Activated naive CD4-positive, alpha-beta T cell treated with anti-CD3 and anti-CD28 coated beads, Interleukin-2, amount 10 ng/mL, durations not matched to agents 7 days and 5 days (primary cell): ENCODE measurements at regions not wholly inside any gene's neighbourhood (a gene's known extent, or its start where the extent isn't known, plus 50 kb on each side); places are given as distances from the start of the nearest gene placed in this dataset.

ENCODE experiments used
- CTCF ChIA-PET: fragments of 350-600 bp; sonication (Branson Sonifier 250); formaldehyde crosslinking; loops from one replicate; lab custom pipeline; 2021; ENCODE audit warnings: antibody characterized with exemption; lab: Charles Lee
- DNase-seq: peaks from one replicate; pipeline ENCODE4 v3.0.0-alpha.2; 2020
- H3K27ac Mint-ChIP-seq: one replicate; pipeline ENCODE4 v1.8.0; 2021; ENCODE audit warnings: mild to moderate bottlenecking, moderate library complexity, mixed read lengths
- H3K27me3 Mint-ChIP-seq: one replicate; pipeline ENCODE4 v1.8.0; 2021; ENCODE audit warnings: mild to moderate bottlenecking, mixed read lengths
- H3K36me3 Mint-ChIP-seq: one replicate; pipeline ENCODE4 v1.8.0; 2021; ENCODE audit warnings: mixed read lengths
- H3K4me1 Mint-ChIP-seq: one replicate; pipeline ENCODE4 v1.8.0; 2021; ENCODE audit warnings: mixed read lengths
- H3K4me3 Mint-ChIP-seq: one replicate; pipeline ENCODE4 v1.8.0; 2021; ENCODE audit warnings: mild to moderate bottlenecking, moderate library complexity, mixed read lengths
- H3K9me3 Mint-ChIP-seq: one replicate; pipeline ENCODE4 v1.8.0; 2021; ENCODE audit warnings: mixed read lengths

GRCh38 chr18:78584459-78585022, 395.1 kb upstream of the SALL3 start:
- Mint-ChIP-seq H3K4me1 (no peaks in the 10 kb centered on the region), H3K27me3 (no peaks in the 10 kb centered on the region), H3K4me3 (no peak overlapping the region), H3K36me3 (no peaks in the 10 kb centered on the region), H3K27ac (no peak overlapping the region), H3K9me3 (peaks cover 9% of the 10 kb centered on the region)
- no peak for DNase-seq
- CTCF ChIA-PET: no interaction called here

GRCh38 chr18:78586586-78586985, 393.0 kb upstream of the SALL3 start:
- H3K4me1 Mint-ChIP-seq: no peaks in the 10 kb centered on the region
- CTCF ChIA-PET: no interaction called here
- H3K27me3 Mint-ChIP-seq: no peaks in the 10 kb centered on the region
- no peak for DNase-seq
- H3K9me3 Mint-ChIP-seq: peaks cover 9% of the 10 kb centered on the region
- no peaks in the 10 kb centered on the region for H3K36me3 Mint-ChIP-seq
- H3K27ac Mint-ChIP-seq: no peak overlapping the region
- H3K4me3 Mint-ChIP-seq: no peak overlapping the region

- CTCF ChIA-PET: no interaction called here
Observed at GRCh38 chr18:78587096-78587495, 392.5 kb upstream of the SALL3 start.

GRCh38 chr18:78587626-78588600, 391.7 kb upstream of the SALL3 start:
- H3K4me3 Mint-ChIP-seq: no peak overlapping the region
- DNase-seq: no peak
- no peak overlapping the region for H3K27ac Mint-ChIP-seq
- H3K9me3 Mint-ChIP-seq: peaks cover 6% of the 10 kb centered on the region
- CTCF ChIA-PET: no interaction called here
- no peaks in the 10 kb centered on the region for H3K36me3 Mint-ChIP-seq
- H3K27me3 Mint-ChIP-seq: no peaks in the 10 kb centered on the region
- no peaks in the 10 kb centered on the region for H3K4me1 Mint-ChIP-seq

More at GRCh38 chr18:78587096-78587495, 392.5 kb upstream of the SALL3 start:
- Mint-ChIP-seq H3K27me3 (no peaks in the 10 kb centered on the region), H3K9me3 (peaks cover 6% of the 10 kb centered on the region), H3K36me3 (no peaks in the 10 kb centered on the region), H3K4me3 (no peak overlapping the region), H3K27ac (no peak overlapping the region), H3K4me1 (no peaks in the 10 kb centered on the region)
- no peak for DNase-seq

- H3K4me1 Mint-ChIP-seq: no peaks in the 10 kb centered on the region
- CTCF ChIA-PET: no interaction called here
Observed at GRCh38 chr18:78589916-78590437, 389.6 kb upstream of the SALL3 start.

GRCh38 chr18:78595453-78595852, 384.2 kb upstream of the SALL3 start:
- no peak overlapping the region for H3K27ac Mint-ChIP-seq
- DNase-seq: no peak
- peaks cover 6% of the 10 kb centered on the region for H3K9me3 Mint-ChIP-seq
- CTCF ChIA-PET: no interaction called here
- H3K4me3 Mint-ChIP-seq: no peak overlapping the region
- H3K36me3 Mint-ChIP-seq: no peaks in the 10 kb centered on the region
- H3K4me1 Mint-ChIP-seq: no peaks in the 10 kb centered on the region
- no peaks in the 10 kb centered on the region for H3K27me3 Mint-ChIP-seq

More at GRCh38 chr18:78589916-78590437, 389.6 kb upstream of the SALL3 start:
- no peak overlapping the region for H3K4me3 Mint-ChIP-seq
- H3K36me3 Mint-ChIP-seq: no peaks in the 10 kb centered on the region
- peaks cover 6% of the 10 kb centered on the region for H3K9me3 Mint-ChIP-seq
- H3K27ac Mint-ChIP-seq: no peak overlapping the region
- no peaks in the 10 kb centered on the region for H3K27me3 Mint-ChIP-seq
- no peak for DNase-seq

- CTCF ChIA-PET: no interaction called here
- H3K4me3 Mint-ChIP-seq: no peak overlapping the region
- DNase-seq: no peak
- H3K9me3 Mint-ChIP-seq: peaks cover 6% of the 10 kb centered on the region
- H3K4me1 Mint-ChIP-seq: no peaks in the 10 kb centered on the region
- H3K36me3 Mint-ChIP-seq: no peaks in the 10 kb centered on the region
- no peaks in the 10 kb centered on the region for H3K27me3 Mint-ChIP-seq
- no peak overlapping the region for H3K27ac Mint-ChIP-seq
Observed at GRCh38 chr18:78595924-78596573, 383.6 kb upstream of the SALL3 start.

GRCh38 chr18:78596794-78597345, 382.7 kb upstream of the SALL3 start:
- no peaks in the 10 kb centered on the region for H3K27me3 Mint-ChIP-seq
- H3K27ac Mint-ChIP-seq: no peak overlapping the region
- no peaks in the 10 kb centered on the region for H3K36me3 Mint-ChIP-seq
- CTCF ChIA-PET: no interaction called here
- peaks cover 6% of the 10 kb centered on the region for H3K9me3 Mint-ChIP-seq
- DNase-seq: no peak
- H3K4me1 Mint-ChIP-seq: no peaks in the 10 kb centered on the region
- no peak overlapping the region for H3K4me3 Mint-ChIP-seq

- H3K9me3 Mint-ChIP-seq: peaks cover 18% of the 10 kb centered on the region
- H3K4me1 Mint-ChIP-seq: no peaks in the 10 kb centered on the region
- CTCF ChIA-PET: no interaction called here
- H3K27ac Mint-ChIP-seq: no peak overlapping the region
- H3K36me3 Mint-ChIP-seq: no peaks in the 10 kb centered on the region
- H3K27me3 Mint-ChIP-seq: no peaks in the 10 kb centered on the region
- no peak for DNase-seq
- H3K4me3 Mint-ChIP-seq: no peak overlapping the region
Observed at GRCh38 chr18:78601349-78601748, 378.3 kb upstream of the SALL3 start.

- H3K9me3 Mint-ChIP-seq: peaks cover 21% of the 10 kb centered on the region
- no peaks in the 10 kb centered on the region for H3K36me3 Mint-ChIP-seq
- no peak overlapping the region for H3K27ac Mint-ChIP-seq
- H3K4me1 Mint-ChIP-seq: no peaks in the 10 kb centered on the region
- DNase-seq: no peak
- H3K4me3 Mint-ChIP-seq: no peak overlapping the region
- H3K27me3 Mint-ChIP-seq: no peaks in the 10 kb centered on the region
- CTCF ChIA-PET: no interaction called here
Observed at GRCh38 chr18:78601923-78602322, 377.7 kb upstream of the SALL3 start.

GRCh38 chr18:78602430-78602829, 377.2 kb upstream of the SALL3 start:
- H3K27ac Mint-ChIP-seq: no peak overlapping the region
- DNase-seq: no peak
- H3K9me3 Mint-ChIP-seq: peaks cover 24% of the 10 kb centered on the region
- no peaks in the 10 kb centered on the region for H3K4me1 Mint-ChIP-seq
- CTCF ChIA-PET: no interaction called here
- no peaks in the 10 kb centered on the region for H3K36me3 Mint-ChIP-seq
- H3K27me3 Mint-ChIP-seq: no peaks in the 10 kb centered on the region
- no peak overlapping the region for H3K4me3 Mint-ChIP-seq

GRCh38 chr18:78603102-78603983, 376.3 kb upstream of the SALL3 start:
- Mint-ChIP-seq H3K4me1 (no peaks in the 10 kb centered on the region), H3K27me3 (no peaks in the 10 kb centered on the region), H3K36me3 (no peaks in the 10 kb centered on the region), H3K27ac (no peak overlapping the region), H3K9me3 (peaks cover 26% of the 10 kb centered on the region), H3K4me3 (no peak overlapping the region)
- DNase-seq: no peak
- CTCF ChIA-PET: no interaction called here

GRCh38 chr18:78605255-78605654, 374.4 kb upstream of the SALL3 start:
- no peak overlapping the region for H3K27ac Mint-ChIP-seq
- CTCF ChIA-PET: no interaction called here

More at GRCh38 chr18:78605255-78605654, 374.4 kb upstream of the SALL3 start:
- no peak for DNase-seq
- Mint-ChIP-seq H3K9me3 (peaks cover 21% of the 10 kb centered on the region), H3K4me3 (no peak overlapping the region), H3K27me3 (no peaks in the 10 kb centered on the region), H3K36me3 (no peaks in the 10 kb centered on the region), H3K4me1 (no peaks in the 10 kb centered on the region)
